H1 (cell line): ENCODE measurements at regions not wholly inside any gene's neighbourhood (a gene's known extent, or its start where the extent isn't known, plus 50 kb on each side); places are given as distances from the start of the nearest gene placed in this dataset.

Experiments used
- HDAC2 ChIP-seq, 2 experiments: fragments of 300-600 bp in 1 of 2; sonication (generic) in 1 of 2; IDR thresholded peaks; 2 replicates each; pipeline ENCODE4 v1.6.1; 2011 to 2012; ENCODE audit warnings: low read depth in 2 of 2, low read length in 2 of 2, mild to moderate bottlenecking in 2 of 2, moderate library complexity in 2 of 2, borderline replicate concordance in 1 of 2, inconsistent platforms in 1 of 2

- TF ChIP-seq HDAC2 (IDR thresholded peaks at IDR 0.05; ENCODE audit: borderline replicate concordance in 1 of 2, low read depth in 2 of 2, low read length in 2 of 2), result no peak
Measured at GRCh38 chr2:144165599-144166250, 354.2 kb downstream of the ZEB2 start (continued).
